ENCODE measurements at regions not wholly inside any gene's neighbourhood (a gene's known extent, or its start where the extent isn't known, plus 50 kb on each side); places are given as distances from the start of the nearest gene placed in this dataset.

- no peak for TF ChIP-seq CTCF (IDR thresholded peaks at IDR 0.05; ENCODE audit: low read depth, low read length)
- no peak for TF ChIP-seq MAX (IDR thresholded peaks at IDR 0.05; ENCODE audit: low read depth, low read length)
Observed at GRCh38 chr5:36526537-36526936, 79.9 kb upstream of the SLC1A3 start.
